ENCODE measurements at regions not wholly inside any gene's neighbourhood (a gene's known extent, or its start where the extent isn't known, plus 50 kb on each side); places are given as distances from the start of the nearest gene placed in this dataset.
"Not testable (repeated sequence)": the region's sequence is repeated elsewhere in the genome, so short reads cannot be mapped to it uniquely, and the experiment has no call there.

- DNase-seq (ENCODE audit: low spot score), result no peak
- TF ChIP-seq, protein P1, sequence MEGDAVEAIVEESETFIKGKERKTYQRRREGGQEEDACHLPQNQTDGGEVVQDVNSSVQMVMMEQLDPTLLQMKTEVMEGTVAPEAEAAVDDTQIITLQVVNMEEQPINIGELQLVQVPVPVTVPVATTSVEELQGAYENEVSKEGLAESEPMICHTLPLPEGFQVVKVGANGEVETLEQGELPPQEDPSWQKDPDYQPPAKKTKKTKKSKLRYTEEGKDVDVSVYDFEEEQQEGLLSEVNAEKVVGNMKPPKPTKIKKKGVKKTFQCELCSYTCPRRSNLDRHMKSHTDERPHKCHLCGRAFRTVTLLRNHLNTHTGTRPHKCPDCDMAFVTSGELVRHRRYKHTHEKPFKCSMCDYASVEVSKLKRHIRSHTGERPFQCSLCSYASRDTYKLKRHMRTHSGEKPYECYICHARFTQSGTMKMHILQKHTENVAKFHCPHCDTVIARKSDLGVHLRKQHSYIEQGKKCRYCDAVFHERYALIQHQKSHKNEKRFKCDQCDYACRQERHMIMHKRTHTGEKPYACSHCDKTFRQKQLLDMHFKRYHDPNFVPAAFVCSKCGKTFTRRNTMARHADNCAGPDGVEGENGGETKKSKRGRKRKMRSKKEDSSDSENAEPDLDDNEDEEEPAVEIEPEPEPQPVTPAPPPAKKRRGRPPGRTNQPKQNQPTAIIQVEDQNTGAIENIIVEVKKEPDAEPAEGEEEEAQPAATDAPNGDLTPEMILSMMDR (IDR thresholded peaks at IDR 0.05; ENCODE audit: extremely low read depth, missing control alignments), result no peak
These were observed 111.3 kb upstream of the PODXL start for GRCh38 chr7:131667699-131668098.

DNA sequence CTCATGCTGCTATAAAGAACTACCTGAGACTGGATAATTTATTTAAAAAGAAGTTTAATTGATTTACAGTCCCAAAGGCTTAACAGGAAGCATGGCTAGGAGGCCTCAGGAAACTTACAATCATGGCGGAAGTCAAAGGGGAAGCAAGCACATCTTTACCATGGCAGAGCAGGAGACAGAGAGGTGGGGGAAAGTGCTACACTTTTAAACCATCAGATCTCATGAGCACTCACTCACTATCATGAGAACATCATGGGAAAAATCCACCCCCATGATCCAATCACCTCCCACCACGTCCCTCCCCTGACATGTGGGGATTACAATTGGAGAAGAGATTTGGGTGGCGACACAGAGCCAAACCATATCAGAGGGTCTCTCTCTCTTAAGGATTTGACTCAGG is 108.6 kb upstream of the PODXL start:
- DNase-seq (ENCODE audit: low spot score), result no peak
- TF ChIP-seq, protein P1 (IDR thresholded peaks at IDR 0.05; ENCODE audit: extremely low read depth, missing control alignments), result no peak

DNA sequence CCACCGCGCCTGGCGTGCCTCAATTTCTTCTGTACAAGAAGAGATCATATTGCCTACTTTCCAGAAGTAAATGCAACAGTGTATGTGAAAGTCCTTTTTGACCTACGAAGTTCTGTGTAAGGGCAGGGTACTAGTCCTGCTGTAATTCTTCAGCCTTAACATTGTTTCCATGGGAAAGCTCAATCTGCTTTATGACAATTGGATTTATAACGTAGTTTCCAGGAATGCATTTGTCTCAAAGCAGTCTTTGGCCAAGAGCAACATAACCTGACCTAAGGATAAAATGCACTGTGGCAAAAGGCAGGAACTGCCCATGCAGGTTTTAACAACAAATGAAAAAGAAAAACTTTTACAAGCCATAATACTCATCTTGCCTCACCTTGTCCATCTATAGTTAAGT is 108.1 kb upstream of the PODXL start:
- TF ChIP-seq, protein P1 (IDR thresholded peaks at IDR 0.05; ENCODE audit: extremely low read depth, missing control alignments), result no peak
- no peak for DNase-seq (ENCODE audit: low spot score)

DNA sequence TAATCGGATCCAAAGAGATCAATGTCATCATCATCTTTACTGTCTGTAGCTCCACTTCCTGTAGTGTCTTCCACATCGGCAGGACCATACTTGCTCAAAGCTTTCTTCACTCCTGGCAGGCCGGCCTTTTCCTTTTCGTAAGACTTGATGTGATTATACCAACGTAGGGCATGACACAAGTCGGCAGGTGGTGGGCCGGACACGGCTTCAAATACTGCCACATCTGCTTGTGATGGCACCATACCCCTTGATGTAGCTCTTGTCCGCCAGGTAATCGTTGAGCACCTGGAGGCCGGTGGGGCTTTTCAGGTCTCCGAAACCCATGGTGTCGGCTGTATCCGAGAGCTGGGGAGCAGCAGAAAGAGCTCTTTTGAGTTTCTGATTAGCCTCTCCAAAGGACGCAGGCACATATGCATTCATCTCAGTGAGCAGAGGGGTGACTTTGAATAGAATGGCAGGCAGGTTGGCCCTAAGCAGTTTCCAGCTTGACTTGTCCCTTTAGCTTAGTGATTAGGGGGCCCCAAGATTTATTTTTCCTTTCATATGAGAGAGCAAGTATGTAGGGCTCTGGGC is 106.0 kb upstream of the PODXL start:
- not testable (repeated sequence) for DNase-seq (ENCODE audit: low spot score)

- TF ChIP-seq, protein P1 (IDR thresholded peaks at IDR 0.05; ENCODE audit: extremely low read depth, missing control alignments), result no peak
- DNase-seq (ENCODE audit: low spot score), result no peak
These were observed 101.5 kb upstream of the PODXL start for GRCh38 chr7:131657881-131658280.

- TF ChIP-seq, protein P1 (IDR thresholded peaks at IDR 0.05; ENCODE audit: extremely low read depth, missing control alignments), result no peak
- DNase-seq (ENCODE audit: low spot score), result no peak
These were observed 100.7 kb upstream of the PODXL start for GRCh38 chr7:131656980-131657723.

GRCh38 chr7:131655866-131656265 is 99.4 kb upstream of the PODXL start:
- TF ChIP-seq, protein P1 (IDR thresholded peaks at IDR 0.05; ENCODE audit: extremely low read depth, missing control alignments), result no peak
- DNase-seq (ENCODE audit: low spot score), result no peak

- TF ChIP-seq, protein P1 (IDR thresholded peaks at IDR 0.05; ENCODE audit: extremely low read depth, missing control alignments), result no peak
These were observed 99.0 kb upstream of the PODXL start for GRCh38 chr7:131655447-131655846.

More at GRCh38 chr7:131655447-131655846, 99.0 kb upstream of the PODXL start:
- DNase-seq (ENCODE audit: low spot score), result no peak
